HEK293 (cell line): ENCODE measurements at regions not wholly inside any gene's neighbourhood (a gene's known extent, or its start where the extent isn't known, plus 50 kb on each side); places are given as distances from the start of the nearest gene placed in this dataset.

Experiments used
- CTCF ChIA-PET: fragments of 350-600 bp; formaldehyde crosslinking; extraction: SDS; loops from one replicate; lab custom pipeline; 2021; ENCODE audit warnings: antibody characterized with exemption; lab: Yijun Ruan, JAX
- POLR2A ChIA-PET: fragments of 300-600 bp; formaldehyde crosslinking; extraction: SDS; loops from one replicate; lab custom pipeline; 2020; ENCODE audit warnings: antibody characterized with exemption, inconsistent platforms; lab: Yijun Ruan, JAX
- H3K27ac ChIP-seq: fragments of 200-500 bp; sonication (Bioruptor generic); 2 replicates; pipeline ENCODE4 v1.5.1; 2014; ENCODE audit warnings: low read depth, low read length, control low read depth, inconsistent platforms; ENCODE audit errors: extremely low read depth
- H3K36me3 ChIP-seq, 2 experiments: fragments of 200-500 bp in 1 of 2; sonication (Bioruptor generic) in 1 of 2; 1 replicate in 1 of 2; 2 replicates in 1 of 2; pipeline ENCODE4 v1.5.1; 2014 to 2017; ENCODE audit warnings: inconsistent platforms in 2 of 2, low read length in 2 of 2; ENCODE audit not compliant: control insufficient read depth in 2 of 2, insufficient read depth in 1 of 2
- H3K4me1 ChIP-seq: fragments of 200-500 bp; sonication (Bioruptor generic); 2 replicates; pipeline ENCODE4 v1.5.1; 2014; ENCODE audit warnings: mild to moderate bottlenecking, low read length, inconsistent platforms; ENCODE audit not compliant: control insufficient read depth, insufficient read depth
- H3K4me3 ChIP-seq: 2 replicates; pipeline ENCODE4 v1.5.1; 2011; ENCODE audit warnings: low read depth, mild to moderate bottlenecking, control low read depth, low read length, moderate library complexity
- H3K9me3 ChIP-seq: fragments of 200-500 bp; sonication (Bioruptor generic); 2 replicates; pipeline ENCODE4 v1.5.1; 2014; ENCODE audit warnings: low read depth, low read length, inconsistent platforms; ENCODE audit not compliant: control insufficient read depth, insufficient read depth
- BCL6B ChIP-seq: fragments of 450-650 bp; formaldehyde crosslinking; IDR thresholded peaks from 2 replicates; pipeline ENCODE4 v1.5.1; 2017; ENCODE audit warnings: missing biosample characterization, missing genetic modification characterization
- ELK4 ChIP-seq: IDR thresholded peaks from 2 replicates; pipeline ENCODE4 v1.6.1; 2011; ENCODE audit warnings: mild to moderate bottlenecking, low read depth, low read length, borderline replicate concordance
- GLIS1 ChIP-seq: fragments of 450-650 bp; formaldehyde crosslinking; IDR thresholded peaks from 2 replicates; pipeline ENCODE4 v1.5.1; 2016; ENCODE audit warnings: missing biosample characterization, missing genetic modification characterization
- IKZF3 ChIP-seq: fragments of 450-650 bp; IDR thresholded peaks from 2 replicates; pipeline ENCODE4 v1.5.0; 2018; ENCODE audit warnings: missing biosample characterization, mild to moderate bottlenecking, missing genetic modification characterization, moderate library complexity
- PRDM10 ChIP-seq: fragments of 450-650 bp; formaldehyde crosslinking; IDR thresholded peaks from 2 replicates; pipeline ENCODE4 v1.5.1; 2016; ENCODE audit warnings: missing biosample characterization, missing genetic modification characterization
- SCRT2 ChIP-seq: fragments of 450-650 bp; formaldehyde crosslinking; IDR thresholded peaks from 2 replicates; pipeline ENCODE4 v1.5.1; 2016; ENCODE audit warnings: missing biosample characterization, missing genetic modification characterization
- YY2 ChIP-seq: fragments of 450-650 bp; formaldehyde crosslinking; IDR thresholded peaks from 2 replicates; pipeline ENCODE4 v1.5.1; 2016; ENCODE audit warnings: missing biosample characterization, missing genetic modification characterization
- ZNF24 ChIP-seq: fragments of 450-650 bp; formaldehyde crosslinking; IDR thresholded peaks from 2 replicates; pipeline ENCODE4 v1.5.1; 2016; ENCODE audit warnings: missing biosample characterization, missing genetic modification characterization
- ZNF324 ChIP-seq: fragments of 450-650 bp; formaldehyde crosslinking; IDR thresholded peaks from 2 replicates; pipeline ENCODE4 v1.5.1; 2016; ENCODE audit warnings: missing biosample characterization, missing genetic modification characterization
- ZNF449 ChIP-seq: fragments of 450-650 bp; formaldehyde crosslinking; IDR thresholded peaks from 2 replicates; pipeline ENCODE4 v1.5.1; 2017; ENCODE audit warnings: missing biosample characterization, mild to moderate bottlenecking, missing genetic modification characterization, moderate library complexity
- ZNF518A ChIP-seq: fragments of 450-650 bp; formaldehyde crosslinking; conservative IDR thresholded peaks from 2 replicates; pipeline ENCODE4 v1.5.1; 2016; ENCODE audit warnings: low read depth, missing biosample characterization, missing genetic modification characterization
- ZNF521 ChIP-seq: fragments of 450-650 bp; formaldehyde crosslinking; IDR thresholded peaks from 2 replicates; pipeline ENCODE4 v1.5.1; 2017; ENCODE audit warnings: missing biosample characterization, mild to moderate bottlenecking, missing genetic modification characterization
- ZNF529 ChIP-seq: fragments of 450-650 bp; formaldehyde crosslinking; IDR thresholded peaks from 2 replicates; pipeline ENCODE4 v1.5.1; 2017; ENCODE audit warnings: missing genetic modification characterization, missing biosample characterization; ENCODE audit not compliant: insufficient replicate concordance
- ZNF585B ChIP-seq: fragments of 450-650 bp; formaldehyde crosslinking; IDR thresholded peaks from 2 replicates; pipeline ENCODE4 v1.5.1; 2016; ENCODE audit warnings: missing biosample characterization, missing genetic modification characterization
- ZNF626 ChIP-seq: fragments of 450-650 bp; sonication (Bioruptor Pico); formaldehyde crosslinking; IDR thresholded peaks from 2 replicates; pipeline ENCODE4 v1.5.1; 2018; ENCODE audit warnings: missing biosample characterization, missing genetic modification characterization, inconsistent platforms
- ZNF629 ChIP-seq: fragments of 450-650 bp; formaldehyde crosslinking; IDR thresholded peaks from 2 replicates; pipeline ENCODE4 v1.5.1; 2017; ENCODE audit warnings: missing biosample characterization, missing genetic modification characterization
- ZNF776 ChIP-seq: fragments of 450-650 bp; formaldehyde crosslinking; IDR thresholded peaks from 2 replicates; pipeline ENCODE4 v1.5.0; 2017; ENCODE audit warnings: missing biosample characterization, missing genetic modification characterization, borderline replicate concordance
- ZSCAN5A ChIP-seq: fragments of 450-650 bp; formaldehyde crosslinking; IDR thresholded peaks from 2 replicates; pipeline ENCODE4 v1.5.1; 2016; ENCODE audit warnings: missing biosample characterization, missing genetic modification characterization

GRCh38 chr15:98451236-98451635, 197.1 kb upstream of the IGF1R start:
- no peak for TF ChIP-seq ZNF629 (tag by site-specific recombination)
- TF ChIP-seq ZSCAN5A (tag by site-specific recombination): no peak
- no peak for TF ChIP-seq ZNF521
- TF ChIP-seq PRDM10: no peak
- TF ChIP-seq SCRT2 (tag by site-specific recombination): no peak
- TF ChIP-seq ZNF626 (tag by site-specific recombination): no peak
- no peak for TF ChIP-seq ZNF324 (tag by site-specific recombination)
- no peak for TF ChIP-seq ZNF518A (tag by site-specific recombination)
- TF ChIP-seq ZNF585B (tag by site-specific recombination): no peak
- TF ChIP-seq GLIS1 (tag by site-specific recombination): no peak
- TF ChIP-seq ZNF449: no peak
- TF ChIP-seq ZNF24 (tag by site-specific recombination): no peak
- TF ChIP-seq ZNF529 (tag by site-specific recombination): no peak
- no peak for TF ChIP-seq BCL6B (tag by site-specific recombination)
- TF ChIP-seq IKZF3: no peak
- no peak for TF ChIP-seq ZNF776 (tag by site-specific recombination)
- TF ChIP-seq ELK4: no peak
- TF ChIP-seq YY2 (tag by site-specific recombination): no peak
- TF ChIP-seq, all 188 proteins: peak for 0
- no peaks in the 10 kb centered on the region for H3K4me1 ChIP-seq
- no peak overlapping the region for H3K27ac ChIP-seq
- H3K9me3 ChIP-seq: no peaks in the 10 kb centered on the region; the same call in 1 of the 2 replicates
- H3K4me3 ChIP-seq: no peak overlapping the region
- CTCF ChIA-PET: interaction anchor here (0.6 to 1.4 kb wide), 4 partner anchors 9 to 625 kb away, joined by 3 to 5 read pairs (median 4); no protein-coding TSS in a partner anchor
- no peaks in the 10 kb centered on the region for H3K36me3 ChIP-seq
- POLR2A ChIA-PET: no interaction called here
